Peyer's patch (tissue), 4 donors: ENCODE measurements at regions not wholly inside any gene's neighbourhood (a gene's known extent, or its start where the extent isn't known, plus 50 kb on each side); places are given as distances from the start of the nearest gene placed in this dataset.

Experiments used
- DNase-seq, 3 donors: peaks; one replicate each; pipeline ENCODE4 v3.0.0-alpha.2; 2017 to 2019
- H3K27ac ChIP-seq, 4 donors: fragments of 200-600 bp; sonication (generic); one replicate each; pipeline ENCODE4 v1.5.1; 2016 to 2019
- H3K27me3 ChIP-seq, 2 donors: fragments of 200-600 bp; sonication (generic); one replicate each; pipeline ENCODE4 v1.5.1; 2019
- H3K36me3 ChIP-seq, 3 donors: fragments of 200-600 bp; sonication (generic); one replicate each; pipeline ENCODE4 v1.5.1; 2016 to 2019
- H3K4me1 ChIP-seq, 4 donors: fragments of 200-600 bp; sonication (generic); one replicate each; pipeline ENCODE4 v1.5.1; 2016 to 2019
- H3K4me3 ChIP-seq, 4 donors: fragments of 200-600 bp; sonication (generic); 1 replicate in 3 of 4; 2 replicates in 1 of 4; pipeline ENCODE4 v1.5.1; 2016 to 2019; ENCODE audit warnings: mild to moderate bottlenecking in 1 of 4
- H3K9me3 ChIP-seq, 4 donors: fragments of 200-600 bp; sonication (generic); one replicate each; pipeline ENCODE4 v1.5.1; 2016 to 2019; ENCODE audit warnings: mild to moderate bottlenecking in 1 of 4
- POLR2A ChIP-seq, 2 donors: fragments of 450-650 bp; IDR thresholded peaks; one replicate each; pipeline ENCODE4 v1.5.1; 2017; ENCODE audit warnings: antibody characterized with exemption in 2 of 2, mild to moderate bottlenecking in 2 of 2, moderate library complexity in 2 of 2
- TF ChIP-seq, protein P1 (sequence below), 6 experiments: fragments of 450-650 bp in 4 of 6; fragments of 200-600 bp in 2 of 6; sonication (generic) in 1 of 6; IDR thresholded peaks; one replicate each; pipeline ENCODE4 v1.5.1; 2017 to 2019; ENCODE audit warnings: antibody characterized with exemption in 6 of 6, mild to moderate bottlenecking in 3 of 6, moderate library complexity in 1 of 6

DNA sequence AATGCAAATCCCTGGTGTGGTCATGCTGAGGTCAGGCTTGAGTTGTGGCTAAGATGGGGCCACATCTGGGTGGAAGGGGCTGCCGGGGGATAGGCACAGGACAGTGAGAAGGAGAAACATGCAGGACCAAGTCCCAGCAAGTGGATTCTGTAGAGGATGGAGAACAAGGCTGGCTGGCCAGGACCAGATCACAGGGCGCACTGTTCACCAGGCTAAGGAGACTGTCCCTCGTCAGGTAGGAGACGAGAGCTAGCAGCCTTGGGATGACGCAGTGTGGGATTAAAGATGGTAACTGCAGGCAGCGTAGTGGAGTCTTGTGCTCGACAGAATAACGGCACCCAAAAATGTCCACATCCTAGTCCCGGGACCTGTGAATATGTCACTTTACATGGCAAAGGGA is 336.1 kb downstream of the BCL11B start:
- Histone ChIP-seq H3K9me3 (no peaks in the 10 kb centered on the region), H3K27me3 (no peaks in the 10 kb centered on the region), H3K27ac (no peak overlapping the region), H3K4me3 (no peak overlapping the region), H3K36me3 (no peaks in the 10 kb centered on the region), H3K4me1 (no peaks in the 10 kb centered on the region)
- TF ChIP-seq POLR2A (IDR thresholded peaks at IDR 0.05): no peak
- TF ChIP-seq, protein P1, sequence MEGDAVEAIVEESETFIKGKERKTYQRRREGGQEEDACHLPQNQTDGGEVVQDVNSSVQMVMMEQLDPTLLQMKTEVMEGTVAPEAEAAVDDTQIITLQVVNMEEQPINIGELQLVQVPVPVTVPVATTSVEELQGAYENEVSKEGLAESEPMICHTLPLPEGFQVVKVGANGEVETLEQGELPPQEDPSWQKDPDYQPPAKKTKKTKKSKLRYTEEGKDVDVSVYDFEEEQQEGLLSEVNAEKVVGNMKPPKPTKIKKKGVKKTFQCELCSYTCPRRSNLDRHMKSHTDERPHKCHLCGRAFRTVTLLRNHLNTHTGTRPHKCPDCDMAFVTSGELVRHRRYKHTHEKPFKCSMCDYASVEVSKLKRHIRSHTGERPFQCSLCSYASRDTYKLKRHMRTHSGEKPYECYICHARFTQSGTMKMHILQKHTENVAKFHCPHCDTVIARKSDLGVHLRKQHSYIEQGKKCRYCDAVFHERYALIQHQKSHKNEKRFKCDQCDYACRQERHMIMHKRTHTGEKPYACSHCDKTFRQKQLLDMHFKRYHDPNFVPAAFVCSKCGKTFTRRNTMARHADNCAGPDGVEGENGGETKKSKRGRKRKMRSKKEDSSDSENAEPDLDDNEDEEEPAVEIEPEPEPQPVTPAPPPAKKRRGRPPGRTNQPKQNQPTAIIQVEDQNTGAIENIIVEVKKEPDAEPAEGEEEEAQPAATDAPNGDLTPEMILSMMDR (IDR thresholded peaks at IDR 0.05): no peak
- peak in 1 of 3 donors; percentile 8 for DNase-seq

DNA sequence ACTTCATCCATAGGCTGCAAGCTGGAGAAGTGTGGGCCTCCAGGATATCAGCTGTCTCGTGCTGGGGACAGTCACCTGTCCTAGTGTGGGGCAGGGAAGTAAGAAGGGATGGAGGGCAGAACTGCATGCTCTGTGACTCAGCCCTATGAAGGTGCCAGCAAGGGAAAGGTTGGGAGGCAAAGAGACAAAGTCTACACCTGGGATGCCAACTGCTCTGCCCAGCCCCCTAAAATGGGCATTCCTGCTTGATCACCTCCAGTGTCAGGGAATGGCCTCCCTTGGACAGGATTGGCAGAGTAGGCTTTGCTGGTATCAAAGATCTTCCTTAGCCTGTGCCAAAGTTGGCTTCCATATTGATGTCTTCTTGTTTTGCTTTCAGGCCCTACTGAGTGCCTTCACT is 335.0 kb downstream of the BCL11B start:
- TF ChIP-seq, protein P1 (IDR thresholded peaks at IDR 0.05): no peak
- TF ChIP-seq POLR2A (IDR thresholded peaks at IDR 0.05): no peak
- no peaks in the 10 kb centered on the region for H3K27me3 ChIP-seq
- no peaks in the 10 kb centered on the region for H3K36me3 ChIP-seq
- no peak overlapping the region for H3K27ac ChIP-seq
- H3K4me3 ChIP-seq: no peak overlapping the region
- no peaks in the 10 kb centered on the region for H3K4me1 ChIP-seq
- H3K9me3 ChIP-seq: no peaks in the 10 kb centered on the region
- peak in 1 of 3 donors; percentile 6 for DNase-seq

DNA sequence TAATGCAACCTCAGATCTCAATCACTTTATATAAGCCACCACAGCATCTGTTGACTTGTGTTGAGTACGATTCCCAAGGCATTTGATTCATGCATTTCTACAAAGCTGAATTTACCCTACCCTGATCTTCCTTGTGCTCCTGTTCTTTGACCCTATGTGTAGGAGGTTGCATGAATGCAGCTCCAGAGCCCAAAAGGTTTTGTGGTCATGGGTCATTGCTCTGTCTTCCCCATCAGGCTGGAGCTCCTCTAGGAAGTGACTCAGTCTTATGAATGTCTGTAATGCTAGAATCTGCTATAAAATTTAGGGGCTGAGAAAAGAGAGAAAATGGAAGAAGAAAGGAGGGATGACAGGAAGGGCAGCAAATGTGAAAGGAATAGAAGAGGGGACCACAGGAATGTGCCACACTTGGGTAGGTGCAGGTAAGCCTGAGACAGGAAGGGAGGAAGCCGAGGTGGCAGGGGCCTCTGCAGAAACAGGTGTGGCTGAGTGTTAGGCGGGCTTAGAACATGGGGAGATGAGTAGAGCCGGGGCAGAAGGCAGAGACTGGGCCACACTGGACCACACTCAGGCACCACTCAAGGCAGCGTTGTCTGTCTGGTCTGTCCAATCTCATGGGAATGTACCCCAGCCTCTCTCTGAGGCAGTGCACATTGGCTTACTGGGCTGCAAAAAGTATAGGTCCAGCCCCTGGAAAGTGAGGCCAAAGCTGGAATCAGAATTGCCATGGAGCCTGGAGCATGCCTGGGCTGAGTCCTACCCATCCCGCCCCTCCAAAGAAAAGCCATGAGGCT is 334.1 kb downstream of the BCL11B start:
- TF ChIP-seq POLR2A (IDR thresholded peaks at IDR 0.05): no peak
- TF ChIP-seq, protein P1 (IDR thresholded peaks at IDR 0.05): no peak
- Histone ChIP-seq H3K27ac (no peak overlapping the region), H3K4me3 (no peak overlapping the region), H3K9me3 (no peaks in the 10 kb centered on the region), H3K36me3 (no peaks in the 10 kb centered on the region), H3K4me1 (no peaks in the 10 kb centered on the region), H3K27me3 (no peaks in the 10 kb centered on the region)
- DNase-seq: peak in 1 of 3 donors; percentile 19

DNA sequence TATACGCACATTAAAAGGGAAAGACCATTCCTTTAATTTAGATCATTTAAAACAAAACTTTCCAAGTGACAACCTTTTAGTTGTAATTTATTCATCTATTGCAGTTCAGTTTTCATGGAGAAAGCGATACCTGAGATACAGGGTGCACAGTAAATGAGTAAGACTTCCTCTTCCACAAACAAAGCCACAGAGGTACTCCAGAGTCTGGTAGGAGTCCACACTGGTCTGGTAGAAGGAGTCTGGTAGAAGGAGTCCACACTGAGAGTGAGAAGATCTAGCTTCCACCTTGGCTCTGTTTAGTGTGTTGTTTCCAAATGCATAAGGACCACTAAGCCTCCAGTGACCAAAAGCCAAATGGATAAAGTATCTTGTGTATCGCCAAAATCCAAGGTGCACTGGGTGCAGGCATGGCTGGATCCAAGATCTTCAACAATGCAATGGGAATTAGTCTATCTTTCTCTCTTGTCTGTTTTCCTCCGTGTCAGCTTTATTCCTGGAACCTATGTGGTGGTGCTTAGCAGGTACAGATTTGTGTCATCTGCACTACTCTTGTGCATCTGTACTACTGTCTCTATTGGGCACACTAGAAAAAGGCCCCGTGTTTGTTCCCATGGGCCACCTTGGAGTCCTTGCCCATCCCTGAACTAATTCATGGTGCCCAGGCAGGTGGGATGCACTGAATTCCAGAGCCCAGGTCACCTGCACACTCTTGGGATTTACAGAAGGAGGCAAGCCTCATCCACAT is 331.1 kb downstream of the BCL11B start:
- Histone ChIP-seq H3K27me3 (no peaks in the 10 kb centered on the region), H3K36me3 (no peaks in the 10 kb centered on the region), H3K9me3 (no peaks in the 10 kb centered on the region), H3K4me1 (no peaks in the 10 kb centered on the region), H3K27ac (no peak overlapping the region), H3K4me3 (no peak overlapping the region)
- DNase-seq: peak in 1 of 3 donors; percentile 10
- TF ChIP-seq POLR2A (IDR thresholded peaks at IDR 0.05): no peak
- TF ChIP-seq, protein P1 (IDR thresholded peaks at IDR 0.05): no peak

DNA sequence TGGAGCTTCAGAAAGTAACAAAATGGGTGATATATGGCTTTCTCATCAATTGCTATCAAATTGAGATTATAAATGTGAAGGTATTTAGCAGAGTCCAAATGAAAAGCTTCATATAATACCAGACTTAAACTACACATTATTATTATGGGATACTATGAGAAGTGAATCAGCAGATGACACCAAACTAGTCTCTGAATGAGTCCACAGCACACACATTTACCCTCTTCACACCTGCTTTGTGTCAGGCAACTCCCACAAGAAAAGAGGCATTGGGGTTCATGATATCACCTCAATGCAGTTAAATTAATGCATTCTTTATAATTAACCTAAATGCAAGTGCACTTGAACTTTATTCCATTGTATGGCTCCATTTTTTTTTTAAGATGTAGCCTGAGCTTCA is 330.5 kb downstream of the BCL11B start:
- Histone ChIP-seq H3K4me3 (no peak overlapping the region), H3K9me3 (no peaks in the 10 kb centered on the region), H3K4me1 (no peaks in the 10 kb centered on the region), H3K36me3 (no peaks in the 10 kb centered on the region), H3K27me3 (no peaks in the 10 kb centered on the region), H3K27ac (no peak overlapping the region)
- DNase-seq: no peak
- TF ChIP-seq, protein P1 (IDR thresholded peaks at IDR 0.05): no peak
- TF ChIP-seq POLR2A (IDR thresholded peaks at IDR 0.05): no peak
